Keratinocyte (primary cell): ENCODE measurements at regions not wholly inside any gene's neighbourhood (a gene's known extent, or its start where the extent isn't known, plus 50 kb on each side); places are given as distances from the start of the nearest gene placed in this dataset.

Source experiments
- EZH2 ChIP-seq: IDR thresholded peaks from one replicate; pipeline ENCODE4 v1.6.1; 2012; ENCODE audit warnings: inconsistent platforms, mild to moderate bottlenecking, low read length, moderate library complexity
- TF ChIP-seq, protein P1 (sequence below), 3 experiments: IDR thresholded peaks in 1 of 3; conservative IDR thresholded peaks in 1 of 3; optimal IDR thresholded peaks in 1 of 3; 2 replicates in 2 of 3; 3 replicates in 1 of 3; pipeline versions ENCODE3 to v1.5.1; 2011; ENCODE audit warnings: low read length in 3 of 3, mild to moderate bottlenecking in 3 of 3, moderate library complexity in 2 of 3, control low read depth in 1 of 3, inconsistent platforms in 1 of 3; ENCODE audit not compliant: insufficient read depth in 2 of 3; ENCODE audit errors: extremely low read depth in 1 of 3

DNA sequence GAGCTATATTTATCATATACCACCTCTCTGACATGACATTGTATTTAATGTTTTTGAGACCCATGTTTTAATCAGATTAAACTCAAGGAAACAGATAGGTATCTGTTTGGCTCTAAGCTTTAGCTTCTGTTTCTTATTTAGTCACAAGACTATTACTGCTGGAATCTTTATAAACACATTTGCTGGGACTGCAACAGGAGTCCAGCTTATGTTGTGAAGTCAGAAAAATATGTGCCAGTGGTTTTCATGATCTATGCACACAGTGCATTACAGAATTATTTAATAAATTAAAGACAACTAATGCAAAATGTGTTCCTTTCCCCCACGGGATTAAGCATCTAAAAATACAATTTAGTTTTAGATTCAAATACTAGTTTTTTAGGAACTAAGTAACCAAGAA lies 338.9 kb downstream of the ZEB2 start:
- TF ChIP-seq, protein P1, sequence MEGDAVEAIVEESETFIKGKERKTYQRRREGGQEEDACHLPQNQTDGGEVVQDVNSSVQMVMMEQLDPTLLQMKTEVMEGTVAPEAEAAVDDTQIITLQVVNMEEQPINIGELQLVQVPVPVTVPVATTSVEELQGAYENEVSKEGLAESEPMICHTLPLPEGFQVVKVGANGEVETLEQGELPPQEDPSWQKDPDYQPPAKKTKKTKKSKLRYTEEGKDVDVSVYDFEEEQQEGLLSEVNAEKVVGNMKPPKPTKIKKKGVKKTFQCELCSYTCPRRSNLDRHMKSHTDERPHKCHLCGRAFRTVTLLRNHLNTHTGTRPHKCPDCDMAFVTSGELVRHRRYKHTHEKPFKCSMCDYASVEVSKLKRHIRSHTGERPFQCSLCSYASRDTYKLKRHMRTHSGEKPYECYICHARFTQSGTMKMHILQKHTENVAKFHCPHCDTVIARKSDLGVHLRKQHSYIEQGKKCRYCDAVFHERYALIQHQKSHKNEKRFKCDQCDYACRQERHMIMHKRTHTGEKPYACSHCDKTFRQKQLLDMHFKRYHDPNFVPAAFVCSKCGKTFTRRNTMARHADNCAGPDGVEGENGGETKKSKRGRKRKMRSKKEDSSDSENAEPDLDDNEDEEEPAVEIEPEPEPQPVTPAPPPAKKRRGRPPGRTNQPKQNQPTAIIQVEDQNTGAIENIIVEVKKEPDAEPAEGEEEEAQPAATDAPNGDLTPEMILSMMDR (optimal IDR thresholded peaks at IDR 0.05 in 1 of 3, IDR thresholded peaks at IDR 0.05 in 1 of 3, conservative IDR thresholded peaks at IDR 0.05 in 1 of 3; ENCODE audit: extremely low read depth in 1 of 3, insufficient read depth in 2 of 3, low read length in 3 of 3) = no peak
- TF ChIP-seq EZH2 = no peak
